Myocyte (in vitro differentiated cells): ENCODE measurements at regions not wholly inside any gene's neighbourhood (a gene's known extent, or its start where the extent isn't known, plus 50 kb on each side); places are given as distances from the start of the nearest gene placed in this dataset.
"Not testable (repeated sequence)": the region's sequence is repeated elsewhere in the genome, so short reads cannot be mapped to it uniquely, and the experiment has no call there.

ENCODE experiments used
- DNase-seq: peaks from one replicate; pipeline ENCODE4 v3.0.0-alpha.2; 2012; ENCODE audit warnings: low read depth

DNA sequence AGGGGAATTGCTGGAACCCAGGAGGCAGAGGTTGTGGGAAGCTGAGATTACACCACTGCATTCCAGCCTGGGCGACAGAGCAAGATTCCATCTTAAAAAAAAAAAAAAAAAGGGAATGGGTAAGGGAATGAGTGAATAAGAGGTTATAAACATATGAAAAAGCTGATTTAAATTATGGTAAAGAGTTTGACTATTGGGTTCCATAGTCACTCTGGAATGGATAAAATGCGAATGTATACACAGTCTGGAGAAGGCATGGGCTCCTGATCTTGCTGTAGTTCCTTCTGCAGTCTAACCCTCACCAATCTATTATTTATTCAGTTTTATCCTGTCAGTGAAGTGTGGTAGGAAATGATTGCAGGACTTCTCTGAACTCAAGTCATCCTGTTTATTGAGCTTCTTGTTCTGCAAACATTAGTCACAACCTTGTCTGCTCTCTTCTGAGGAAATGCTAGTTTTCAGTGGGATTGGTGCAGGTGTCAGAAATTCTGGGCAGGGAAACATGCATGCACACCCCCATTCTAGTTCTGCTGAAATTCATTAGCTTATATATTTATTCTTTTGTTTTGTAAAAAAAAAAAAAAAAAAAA, 190.9 kb upstream of the CFAP20DC start:
- DNase-seq = no peak

GRCh38 chr3:59237121-59237520, 187.3 kb upstream of the CFAP20DC start:
- DNase-seq = no peak

- DNase-seq = no peak
These were observed 185.8 kb upstream of the CFAP20DC start for GRCh38 chr3:59235634-59236012.

- no peak for DNase-seq
These were observed 185.2 kb upstream of the CFAP20DC start for GRCh38 chr3:59234884-59235633.

- not testable (repeated sequence) for DNase-seq
These were observed 180.6 kb upstream of the CFAP20DC start for GRCh38 chr3:59230379-59230778.

- DNase-seq = no peak
These were observed 164.0 kb upstream of the CFAP20DC start for GRCh38 chr3:59213860-59214259.

- DNase-seq = peak; percentile 61
These were observed 162.4 kb upstream of the CFAP20DC start for GRCh38 chr3:59212128-59212779.

DNA sequence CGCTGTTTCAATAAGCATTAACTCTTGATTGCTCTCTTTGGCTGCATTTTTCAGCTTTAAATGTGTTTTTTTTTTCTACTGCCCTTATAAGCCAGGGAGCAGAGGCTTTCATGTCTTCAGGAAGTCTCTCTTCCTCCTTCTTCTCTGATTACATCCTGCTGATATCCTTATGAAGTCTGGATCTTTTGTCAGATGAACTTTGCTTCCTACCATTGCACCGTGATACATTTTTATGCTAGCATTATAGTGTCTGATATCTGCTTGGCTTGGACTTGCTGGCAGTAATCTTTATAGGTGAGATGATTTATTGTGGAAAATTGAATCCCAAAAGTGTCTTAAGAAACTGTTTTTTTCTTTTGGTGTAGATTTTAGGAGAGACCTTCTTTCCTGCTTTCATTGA, 160.4 kb upstream of the CFAP20DC start:
- no peak for DNase-seq

DNA sequence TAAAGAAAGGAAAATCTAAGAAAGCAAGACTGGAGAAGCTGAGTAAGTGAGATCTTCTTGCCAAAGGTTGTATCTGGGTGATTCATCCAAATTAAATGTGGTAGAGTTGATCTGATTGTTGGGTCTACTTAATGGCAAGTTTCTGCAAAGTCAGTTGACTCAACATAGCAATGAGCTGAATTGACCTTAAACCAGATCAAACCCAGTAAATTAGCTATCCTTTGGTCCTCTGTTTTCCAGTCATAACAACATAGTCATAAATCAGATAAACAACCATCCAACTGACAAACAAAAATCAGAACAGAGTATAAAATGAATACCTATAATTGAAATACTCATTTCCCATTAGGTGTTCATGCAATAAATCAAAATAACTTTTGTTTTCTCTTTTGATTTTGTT, 142.6 kb upstream of the CFAP20DC start:
- DNase-seq = no peak

DNA sequence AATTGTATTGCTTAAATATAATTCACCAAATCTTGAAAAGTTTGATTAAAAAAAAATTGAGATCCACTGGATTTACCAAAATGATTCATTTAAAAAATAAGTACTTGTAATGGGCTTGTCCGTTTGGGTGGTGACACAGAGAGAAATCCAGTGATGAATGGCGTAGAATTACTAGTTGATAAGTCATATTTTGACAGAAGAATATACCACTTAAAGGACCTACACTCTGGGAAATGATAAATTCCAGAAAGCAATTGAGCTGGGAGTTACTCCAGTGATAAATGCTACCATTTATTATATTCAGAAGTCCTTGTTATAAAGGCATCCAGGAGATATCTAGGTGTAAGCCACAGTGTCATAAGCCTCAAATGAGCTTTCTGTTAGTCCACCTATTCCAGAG, 141.8 kb upstream of the CFAP20DC start:
- no peak for DNase-seq

DNA sequence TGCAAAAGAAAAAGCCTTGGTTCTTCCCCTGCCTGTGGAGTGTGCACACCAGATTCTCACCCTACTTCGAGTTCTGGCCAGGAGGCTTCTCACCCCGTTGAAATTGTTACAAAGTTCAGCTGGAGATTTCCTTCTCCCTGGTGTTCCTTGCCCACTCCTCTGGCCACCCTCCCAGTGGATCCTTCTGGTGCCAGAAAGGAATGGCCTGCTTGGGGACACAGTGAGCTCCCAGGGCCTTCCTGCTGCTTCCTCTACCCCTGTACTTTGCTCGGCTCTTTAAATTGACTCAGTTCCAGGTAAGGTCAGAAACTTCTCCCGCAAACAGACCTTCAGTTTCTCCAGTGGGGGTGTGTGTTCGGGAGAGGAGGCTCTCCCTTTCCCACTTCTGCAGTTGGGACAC, 140.1 kb upstream of the CFAP20DC start:
- DNase-seq = no peak

- peak; percentile 6 for DNase-seq
These were observed 139.7 kb upstream of the CFAP20DC start for GRCh38 chr3:59189526-59189925.

- no peak for DNase-seq
These were observed 136.9 kb upstream of the CFAP20DC start for GRCh38 chr3:59186725-59187124.

DNA sequence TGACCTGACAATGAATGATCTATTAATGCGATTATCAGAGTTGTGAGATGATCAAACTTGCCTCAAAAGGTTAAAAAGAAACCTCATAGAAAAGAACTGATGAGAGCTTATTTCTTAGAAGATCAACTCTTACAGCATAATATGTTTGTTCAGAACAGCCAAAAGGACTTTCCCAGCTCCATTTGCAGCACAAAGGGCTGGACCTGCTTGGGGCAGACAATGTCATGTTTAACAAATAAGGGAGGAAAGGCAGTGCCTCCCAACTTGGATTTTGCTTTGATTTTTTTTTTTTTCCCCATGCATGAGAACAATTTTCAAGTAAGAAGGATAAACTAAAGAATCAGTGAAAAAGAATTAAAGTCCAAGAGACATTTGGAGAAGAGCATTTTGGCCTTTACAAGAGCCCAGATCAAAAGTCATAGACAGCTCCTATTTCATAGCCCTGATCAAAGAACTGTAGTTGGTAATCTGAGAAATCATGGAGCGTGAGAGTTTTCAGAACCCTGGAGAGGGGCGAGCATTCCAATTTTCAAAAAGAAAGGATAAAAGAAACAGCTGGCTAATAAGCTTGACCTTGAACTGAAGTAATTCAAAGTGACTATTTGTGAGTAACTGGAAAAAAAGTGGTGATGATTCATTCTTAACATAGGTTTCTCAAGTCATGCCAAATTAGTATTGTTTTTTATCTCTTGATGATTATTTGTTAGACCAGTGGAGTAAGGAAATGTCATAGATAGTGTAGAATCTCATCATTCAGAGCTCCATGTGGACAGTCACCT, 136.0 kb upstream of the CFAP20DC start:
- DNase-seq = peak; percentile 68

- DNase-seq = no peak
These were observed 130.2 kb upstream of the CFAP20DC start for GRCh38 chr3:59180006-59180405.

GRCh38 chr3:59178698-59179097, 128.9 kb upstream of the CFAP20DC start:
- no peak for DNase-seq

- no peak for DNase-seq
These were observed 121.7 kb upstream of the CFAP20DC start for GRCh38 chr3:59171491-59171890.

GRCh38 chr3:59170166-59170565, 120.3 kb upstream of the CFAP20DC start:
- not testable (repeated sequence) for DNase-seq

DNA sequence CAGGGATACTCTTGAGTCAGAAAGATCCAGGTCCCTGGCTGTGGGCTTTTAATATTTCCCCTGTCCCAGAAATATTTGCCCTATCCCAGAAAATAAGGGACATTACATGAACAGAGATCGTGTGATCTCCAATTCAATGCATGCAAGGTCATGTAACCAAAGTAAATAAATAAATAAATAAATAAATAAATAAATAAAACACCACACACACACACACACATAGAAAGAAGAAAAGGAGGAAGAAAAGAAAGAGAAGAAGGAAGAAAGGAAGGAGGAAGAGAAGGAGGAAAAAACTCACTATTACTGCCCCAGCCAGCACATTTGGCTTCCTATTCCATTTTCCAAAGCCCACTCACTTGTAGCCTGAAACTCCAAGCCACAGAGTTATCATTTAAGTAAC, 117.9 kb upstream of the CFAP20DC start:
- DNase-seq = no peak

GRCh38 chr3:59163953-59164352, 114.1 kb upstream of the CFAP20DC start:
- DNase-seq = peak; percentile 1

GRCh38 chr3:59161048-59161447, 111.2 kb upstream of the CFAP20DC start:
- no peak for DNase-seq
